Sigmoid colon (tissue), 4 donors: ENCODE measurements at regions not wholly inside any gene's neighbourhood (a gene's known extent, or its start where the extent isn't known, plus 50 kb on each side); places are given as distances from the start of the nearest gene placed in this dataset.

ENCODE experiments used
- CTCF ChIP-seq, 4 experiments: fragments of 450-650 bp in 3 of 4; fragments of 200-600 bp in 1 of 4; IDR thresholded peaks; one replicate each; pipeline ENCODE4 v1.5.1; 2016 to 2019; ENCODE audit warnings: antibody characterized with exemption in 4 of 4, mild to moderate bottlenecking in 3 of 4, moderate library complexity in 2 of 4
- EP300 ChIP-seq, 4 donors: sonication (generic); formaldehyde crosslinking; IDR thresholded peaks; one replicate each; pipeline ENCODE4 v1.6.1; 2017; ENCODE audit warnings: antibody characterized with exemption in 4 of 4
- POLR2A ChIP-seq, 2 donors: fragments of 450-650 bp; IDR thresholded peaks; one replicate each; pipeline ENCODE4 v1.6.1; 2016; ENCODE audit warnings: antibody characterized with exemption in 2 of 2, mild to moderate bottlenecking in 2 of 2, moderate library complexity in 2 of 2
- POLR2AphosphoS5 ChIP-seq, 4 donors: sonication (generic); formaldehyde crosslinking; IDR thresholded peaks; one replicate each; pipeline ENCODE4 v1.6.1; 2017; ENCODE audit warnings: antibody characterized with exemption in 4 of 4

DNA sequence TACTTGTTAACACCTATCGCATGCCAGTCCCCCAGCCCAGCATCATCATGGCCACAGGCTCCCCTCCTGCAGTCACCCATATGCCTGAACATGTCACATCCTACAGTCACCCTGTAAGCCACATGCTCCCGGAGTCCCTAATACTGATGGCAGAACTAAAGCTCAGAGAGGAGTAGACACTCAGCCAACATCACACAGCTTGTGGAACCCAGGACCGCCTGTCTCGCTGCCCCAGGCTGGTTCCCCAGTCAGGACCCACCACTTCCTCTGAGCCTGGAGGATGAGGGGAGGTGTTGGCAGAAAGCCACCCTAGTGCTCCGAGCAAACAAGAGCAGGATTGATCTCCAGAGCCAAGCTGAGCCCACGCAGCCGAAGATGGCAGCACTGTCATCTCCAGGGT, 85.0 kb upstream of the MYL10 start:
- TF ChIP-seq CTCF (IDR thresholded peaks at IDR 0.05) (no peak), EP300 (IDR thresholded peaks at IDR 0.05) (no peak), POLR2A (IDR thresholded peaks at IDR 0.05) (no peak), POLR2AphosphoS5 (IDR thresholded peaks at IDR 0.05) (no peak)
